NCI-H524 treated with DMSO at 0.1 percent for 48 hours (cell line): ENCODE measurements at regions not wholly inside any gene's neighbourhood (a gene's known extent, or its start where the extent isn't known, plus 50 kb on each side); places are given as distances from the start of the nearest gene placed in this dataset.
"Not testable (repeated sequence)": the region's sequence is repeated elsewhere in the genome, so short reads cannot be mapped to it uniquely, and the experiment has no call there.

Experiments
- DNase-seq: peaks from one replicate; lab custom pipeline; 2025; lab: John Stamatoyannopoulos, UW

GRCh38 chr11:91158297-91158696 is 935.4 kb upstream of the CHORDC1 start:
- no peak for DNase-seq

GRCh38 chr11:91156041-91156440 is 933.2 kb upstream of the CHORDC1 start:
- DNase-seq: no peak

- no peak for DNase-seq
Observed at GRCh38 chr11:91147885-91148284, 925.0 kb upstream of the CHORDC1 start.

GRCh38 chr11:91141655-91142054 is 918.8 kb upstream of the CHORDC1 start:
- DNase-seq: no peak

- DNase-seq: no peak
Observed at GRCh38 chr11:91136631-91137030, 913.8 kb upstream of the CHORDC1 start.

GRCh38 chr11:91133361-91133760 is 910.5 kb upstream of the CHORDC1 start:
- DNase-seq: no peak

GRCh38 chr11:91129596-91129995 is 906.7 kb upstream of the CHORDC1 start:
- no peak for DNase-seq

GRCh38 chr11:91124363-91124762 is 901.5 kb upstream of the CHORDC1 start:
- no peak for DNase-seq

GRCh38 chr11:91115116-91115515 is 892.3 kb upstream of the CHORDC1 start:
- no peak for DNase-seq

- DNase-seq: no peak
Observed at GRCh38 chr11:91104237-91104636, 881.4 kb upstream of the CHORDC1 start.

GRCh38 chr11:91100427-91100826 is 877.6 kb upstream of the CHORDC1 start:
- no peak for DNase-seq

GRCh38 chr11:91097083-91097482 is 874.2 kb upstream of the CHORDC1 start:
- DNase-seq: no peak

- no peak for DNase-seq
Observed at GRCh38 chr11:91093141-91093540, 870.3 kb upstream of the CHORDC1 start.

- no peak for DNase-seq
Observed at GRCh38 chr11:91091563-91091962, 868.7 kb upstream of the CHORDC1 start.

- no peak for DNase-seq
Observed at GRCh38 chr11:91086028-91086427, 863.2 kb upstream of the CHORDC1 start.

- no peak for DNase-seq
Observed at GRCh38 chr11:91082255-91082654, 859.4 kb upstream of the CHORDC1 start.

- no peak for DNase-seq
Observed at GRCh38 chr11:91081440-91082043, 858.7 kb upstream of the CHORDC1 start.

- no peak for DNase-seq
Observed at GRCh38 chr11:91078221-91078620, 855.4 kb upstream of the CHORDC1 start.

GRCh38 chr11:91075032-91075695 is 852.3 kb upstream of the CHORDC1 start:
- no peak for DNase-seq

- DNase-seq: no peak
Observed at GRCh38 chr11:91067666-91068065, 844.8 kb upstream of the CHORDC1 start.

- DNase-seq: peak; percentile 43
Observed at GRCh38 chr11:91066456-91067047, 843.7 kb upstream of the CHORDC1 start.

- not testable (repeated sequence) for DNase-seq
Observed at GRCh38 chr11:91063399-91063798, 840.5 kb upstream of the CHORDC1 start.

- DNase-seq: no peak
Observed at GRCh38 chr11:91047882-91048281, 825.0 kb upstream of the CHORDC1 start.

- DNase-seq: no peak
Observed at GRCh38 chr11:91046261-91046660, 823.4 kb upstream of the CHORDC1 start.
